ENCODE measurements at regions not wholly inside any gene's neighbourhood (a gene's known extent, or its start where the extent isn't known, plus 50 kb on each side); places are given as distances from the start of the nearest gene placed in this dataset.

DNA sequence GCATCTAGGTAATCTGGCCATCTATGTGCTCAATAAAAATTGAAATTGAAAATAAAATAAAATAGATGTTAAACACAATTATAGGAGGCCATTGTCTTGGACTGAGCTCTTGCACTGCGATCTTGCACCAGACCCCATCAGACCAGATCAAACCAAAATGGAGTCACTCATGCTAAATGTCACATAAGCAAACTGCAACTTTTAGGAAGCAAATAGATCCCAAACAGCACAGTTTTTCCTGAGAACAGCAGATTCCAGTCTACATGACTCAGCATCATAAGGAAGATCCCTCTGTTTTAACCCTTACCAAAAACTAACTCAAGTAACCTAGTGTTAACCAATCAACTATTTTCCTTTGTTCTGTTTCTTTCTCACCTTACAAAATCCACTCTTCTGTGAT lies 57.7 kb upstream of the LRP1B start:
- TF ChIP-seq, protein P1, sequence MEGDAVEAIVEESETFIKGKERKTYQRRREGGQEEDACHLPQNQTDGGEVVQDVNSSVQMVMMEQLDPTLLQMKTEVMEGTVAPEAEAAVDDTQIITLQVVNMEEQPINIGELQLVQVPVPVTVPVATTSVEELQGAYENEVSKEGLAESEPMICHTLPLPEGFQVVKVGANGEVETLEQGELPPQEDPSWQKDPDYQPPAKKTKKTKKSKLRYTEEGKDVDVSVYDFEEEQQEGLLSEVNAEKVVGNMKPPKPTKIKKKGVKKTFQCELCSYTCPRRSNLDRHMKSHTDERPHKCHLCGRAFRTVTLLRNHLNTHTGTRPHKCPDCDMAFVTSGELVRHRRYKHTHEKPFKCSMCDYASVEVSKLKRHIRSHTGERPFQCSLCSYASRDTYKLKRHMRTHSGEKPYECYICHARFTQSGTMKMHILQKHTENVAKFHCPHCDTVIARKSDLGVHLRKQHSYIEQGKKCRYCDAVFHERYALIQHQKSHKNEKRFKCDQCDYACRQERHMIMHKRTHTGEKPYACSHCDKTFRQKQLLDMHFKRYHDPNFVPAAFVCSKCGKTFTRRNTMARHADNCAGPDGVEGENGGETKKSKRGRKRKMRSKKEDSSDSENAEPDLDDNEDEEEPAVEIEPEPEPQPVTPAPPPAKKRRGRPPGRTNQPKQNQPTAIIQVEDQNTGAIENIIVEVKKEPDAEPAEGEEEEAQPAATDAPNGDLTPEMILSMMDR (IDR thresholded peaks at IDR 0.05 in 8 of 11, conservative IDR thresholded peaks at IDR 0.05 in 3 of 11) = no peak
- TF ChIP-seq POLR2A (IDR thresholded peaks at IDR 0.05) (no peak), POLR2AphosphoS5 (IDR thresholded peaks at IDR 0.05) (no peak)
